GM13977 (cell line): ENCODE measurements at regions not wholly inside any gene's neighbourhood (a gene's known extent, or its start where the extent isn't known, plus 50 kb on each side); places are given as distances from the start of the nearest gene placed in this dataset.

Experiments used
- DNase-seq: peaks from one replicate; pipeline ENCODE4 v3.0.0; 2012; ENCODE audit warnings: low spot score
- in situ Hi-C: fragments of 300-500 bp; cut with MboI; formaldehyde crosslinking; loops from one replicate; pipeline ENCODE4 v1.12.0; 2022; ENCODE audit warnings: low sequenced_read_pairs, low pct_unique_long_range_greater_than_20kb, mixed read lengths, inconsistent platforms; ENCODE audit not compliant: unreplicated experiment
- TF ChIP-seq, protein P1 (sequence below): IDR thresholded peaks from 2 replicates; pipeline ENCODE4 v1.5.1; 2012; ENCODE audit warnings: mild to moderate bottlenecking, control low read depth; ENCODE audit not compliant: insufficient read depth; ENCODE audit errors: extremely low read depth, missing control alignments

DNA sequence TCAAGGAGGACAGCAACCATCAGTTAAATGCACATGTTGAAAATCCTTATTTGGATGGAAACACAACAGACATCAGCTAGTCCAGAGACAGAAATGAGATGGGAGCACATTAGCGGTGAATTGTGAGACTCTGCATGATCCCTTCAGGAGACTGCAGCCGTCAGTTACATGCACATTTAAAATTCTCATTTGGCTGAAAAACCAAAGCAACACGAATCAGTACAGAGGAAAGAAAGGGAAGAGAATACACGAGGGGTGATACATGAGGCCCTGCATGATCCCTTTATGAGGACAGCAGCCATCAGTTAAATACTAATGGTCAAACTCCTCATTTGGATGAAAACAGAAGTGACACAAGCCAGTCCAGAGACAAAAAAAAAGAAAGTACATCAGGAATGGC, 123.4 kb downstream of the PTPRS start:
- DNase-seq: no peak
- TF ChIP-seq, protein P1, sequence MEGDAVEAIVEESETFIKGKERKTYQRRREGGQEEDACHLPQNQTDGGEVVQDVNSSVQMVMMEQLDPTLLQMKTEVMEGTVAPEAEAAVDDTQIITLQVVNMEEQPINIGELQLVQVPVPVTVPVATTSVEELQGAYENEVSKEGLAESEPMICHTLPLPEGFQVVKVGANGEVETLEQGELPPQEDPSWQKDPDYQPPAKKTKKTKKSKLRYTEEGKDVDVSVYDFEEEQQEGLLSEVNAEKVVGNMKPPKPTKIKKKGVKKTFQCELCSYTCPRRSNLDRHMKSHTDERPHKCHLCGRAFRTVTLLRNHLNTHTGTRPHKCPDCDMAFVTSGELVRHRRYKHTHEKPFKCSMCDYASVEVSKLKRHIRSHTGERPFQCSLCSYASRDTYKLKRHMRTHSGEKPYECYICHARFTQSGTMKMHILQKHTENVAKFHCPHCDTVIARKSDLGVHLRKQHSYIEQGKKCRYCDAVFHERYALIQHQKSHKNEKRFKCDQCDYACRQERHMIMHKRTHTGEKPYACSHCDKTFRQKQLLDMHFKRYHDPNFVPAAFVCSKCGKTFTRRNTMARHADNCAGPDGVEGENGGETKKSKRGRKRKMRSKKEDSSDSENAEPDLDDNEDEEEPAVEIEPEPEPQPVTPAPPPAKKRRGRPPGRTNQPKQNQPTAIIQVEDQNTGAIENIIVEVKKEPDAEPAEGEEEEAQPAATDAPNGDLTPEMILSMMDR: no peak
- in situ Hi-C loops: no loop called here

- in situ Hi-C loops: no loop called here
- peak; percentile 75 for DNase-seq
Observed at GRCh38 chr19:5216141-5216847, 124.3 kb downstream of the PTPRS start.

DNA sequence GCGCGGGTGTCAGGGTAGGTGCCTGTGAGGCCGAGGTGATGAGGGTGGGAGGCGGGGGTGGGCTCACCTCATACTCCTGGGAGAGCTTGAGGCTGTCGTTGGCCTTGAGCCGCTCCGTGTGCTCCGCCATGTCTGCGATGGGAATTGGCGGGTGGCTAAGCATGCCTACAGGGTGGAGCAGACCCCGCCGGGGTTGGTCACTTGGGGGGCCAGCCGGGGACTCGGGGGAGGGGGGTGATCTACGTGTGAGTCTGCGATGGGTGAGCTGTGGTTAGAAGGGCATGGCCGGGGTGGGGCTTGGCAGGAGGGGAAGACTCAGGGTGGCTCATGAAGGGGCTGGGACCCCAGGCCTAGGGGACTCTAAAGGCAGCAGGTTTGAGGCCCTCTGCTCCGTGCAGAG, 125.2 kb downstream of the PTPRS start:
- no peak for DNase-seq
- in situ Hi-C loops: no loop called here
- TF ChIP-seq, protein P1: no peak

More at GRCh38 chr19:5216141-5216847, 124.3 kb downstream of the PTPRS start:
- TF ChIP-seq, protein P1: no peak

- no peak for DNase-seq
- TF ChIP-seq, protein P1: no peak
- in situ Hi-C loops: no loop called here
Observed at GRCh38 chr19:5214902-5215301, 125.7 kb downstream of the PTPRS start.

GRCh38 chr19:5214371-5214770, 126.2 kb downstream of the PTPRS start:
- in situ Hi-C loops: no loop called here
- no peak for DNase-seq
- TF ChIP-seq, protein P1: no peak

DNA sequence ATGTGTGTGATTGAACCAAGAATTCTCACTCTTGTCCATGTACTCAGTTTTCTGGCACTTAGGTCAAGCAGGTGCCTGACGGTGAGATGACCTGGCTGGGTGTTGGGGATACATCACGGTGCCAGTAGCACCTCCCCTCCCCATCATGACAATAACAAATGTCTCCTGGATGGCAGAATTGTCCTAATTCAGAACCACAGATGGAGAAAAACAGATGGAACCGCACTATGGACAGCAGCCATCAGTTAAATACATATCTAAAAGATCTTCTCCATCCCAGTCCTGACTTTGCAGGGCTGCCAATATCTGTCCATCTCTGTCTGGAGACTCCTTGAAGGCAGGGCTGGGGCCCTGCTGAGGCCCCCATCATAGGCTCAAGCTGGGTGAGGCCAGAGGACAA, 126.9 kb downstream of the PTPRS start:
- in situ Hi-C loops: no loop called here
- no peak for DNase-seq
- TF ChIP-seq, protein P1: no peak
